Activated CD4-positive, alpha-beta memory T cell treated with anti-CD3 and anti-CD28 coated beads, Interleukin-2, amount 10 ng/mL, durations not matched to agents 7 days and 5 days (primary cell): ENCODE measurements at regions not wholly inside any gene's neighbourhood (a gene's known extent, or its start where the extent isn't known, plus 50 kb on each side); places are given as distances from the start of the nearest gene placed in this dataset.
"Not testable (repeated sequence)": the region's sequence is repeated elsewhere in the genome, so short reads cannot be mapped to it uniquely, and the experiment has no call there.

Experiments
- CTCF ChIA-PET: fragments of 350-600 bp; sonication (Branson Sonifier 250); formaldehyde crosslinking; loops from one replicate; lab custom pipeline; 2021; ENCODE audit warnings: antibody characterized with exemption, inconsistent platforms; lab: Charles Lee
- POLR2A ChIA-PET: fragments of 350-600 bp; sonication (Branson Sonifier 250); formaldehyde crosslinking; loops from one replicate; lab custom pipeline; 2021; ENCODE audit warnings: antibody characterized with exemption; lab: Charles Lee
- DNase-seq: peaks from one replicate; pipeline ENCODE4 v3.0.0-alpha.2; 2020
- H3K27ac Mint-ChIP-seq: one replicate; pipeline ENCODE4 v1.8.0; 2021; ENCODE audit warnings: mild to moderate bottlenecking, mixed read lengths
- H3K27me3 Mint-ChIP-seq: one replicate; pipeline ENCODE4 v1.8.0; 2021; ENCODE audit warnings: mixed read lengths
- H3K36me3 Mint-ChIP-seq: one replicate; pipeline ENCODE4 v1.8.0; 2021; ENCODE audit warnings: low read depth, mixed read lengths
- H3K4me1 Mint-ChIP-seq: one replicate; pipeline ENCODE4 v1.8.0; 2021; ENCODE audit warnings: mixed read lengths
- H3K4me3 Mint-ChIP-seq: one replicate; pipeline ENCODE4 v1.8.0; 2021; ENCODE audit warnings: mild to moderate bottlenecking, mixed read lengths
- H3K9me3 Mint-ChIP-seq: one replicate; pipeline ENCODE4 v1.8.0; 2021; ENCODE audit warnings: mixed read lengths

DNA sequence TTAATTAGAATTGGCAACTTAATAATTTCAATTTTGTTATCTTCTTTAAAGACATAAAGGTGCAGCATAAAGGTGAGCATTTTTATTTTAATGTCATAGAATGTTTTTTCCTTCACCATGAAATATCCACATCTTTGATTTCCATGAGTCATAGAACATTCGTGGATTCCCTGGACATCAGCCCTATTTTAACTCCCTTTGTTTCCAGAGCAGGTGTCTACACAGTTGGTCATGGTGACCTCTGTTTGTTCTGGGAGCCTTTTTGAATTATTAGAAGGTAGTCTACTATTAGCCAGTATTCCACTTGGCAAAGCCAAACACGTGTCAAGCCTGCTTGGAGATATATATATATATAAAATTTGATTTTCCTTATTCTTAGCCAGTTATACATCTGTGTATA lies 572.9 kb downstream of the LTN1 start:
- no peak for DNase-seq
- POLR2A ChIA-PET, result no interaction called here
- H3K27ac Mint-ChIP-seq, result no peak overlapping the region
- CTCF ChIA-PET, result no interaction called here
- H3K27me3 Mint-ChIP-seq, result no peaks in the 10 kb centered on the region
- no peaks in the 10 kb centered on the region for H3K36me3 Mint-ChIP-seq
- H3K9me3 Mint-ChIP-seq, result no peaks in the 10 kb centered on the region
- no peaks in the 10 kb centered on the region for H3K4me1 Mint-ChIP-seq
- H3K4me3 Mint-ChIP-seq, result no peak overlapping the region

DNA sequence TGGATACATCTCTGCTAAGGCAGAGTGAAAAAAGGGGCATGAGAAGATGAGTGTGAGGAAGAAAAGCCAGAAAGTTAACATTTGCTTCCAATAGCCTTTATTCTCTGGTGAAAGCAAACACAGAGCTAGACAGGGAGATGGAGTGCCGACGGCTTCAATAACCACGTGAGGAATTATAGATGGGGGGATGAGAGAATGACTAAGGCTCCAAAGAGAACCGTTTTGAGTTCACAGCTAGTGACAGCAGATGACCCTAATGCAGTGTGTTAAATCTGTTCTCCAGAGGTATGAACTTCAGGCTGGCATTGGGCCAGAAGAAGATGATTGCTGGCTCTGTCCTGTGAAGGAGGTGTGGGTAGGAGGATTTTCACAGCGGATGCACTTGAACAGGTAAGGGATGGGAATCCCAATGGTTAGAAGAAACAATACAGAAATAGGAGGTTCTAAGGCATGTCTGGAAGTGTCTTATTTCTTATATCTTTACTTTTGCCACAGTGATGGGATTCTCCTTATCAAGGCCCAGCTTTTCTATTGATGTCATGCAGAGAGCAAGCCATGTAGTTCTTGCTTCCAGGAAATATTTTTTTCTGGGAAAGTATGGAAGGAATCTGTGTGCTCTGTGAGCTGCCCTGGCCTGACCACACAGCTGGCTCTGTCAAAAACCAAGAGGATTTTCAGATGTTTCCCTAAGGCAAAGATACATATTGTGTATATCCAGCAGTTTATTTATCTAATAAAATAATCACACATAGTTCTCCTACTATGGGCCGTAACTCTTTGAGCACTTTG lies 573.8 kb downstream of the LTN1 start:
- POLR2A ChIA-PET, result no interaction called here
- CTCF ChIA-PET, result no interaction called here

GRCh38 chr21:28410256-28410655 lies 582.4 kb downstream of the LTN1 start:
- Mint-ChIP-seq H3K9me3 (no peaks in the 10 kb centered on the region), H3K27me3 (no peaks in the 10 kb centered on the region), H3K4me3 (no peak overlapping the region), H3K4me1 (no peaks in the 10 kb centered on the region), H3K27ac (no peak overlapping the region), H3K36me3 (no peaks in the 10 kb centered on the region)
- DNase-seq, result no peak
- POLR2A ChIA-PET, result no interaction called here
- CTCF ChIA-PET, result no interaction called here

More for the DNA sequence above, 573.8 kb downstream of the LTN1 start:
- no peak overlapping the region for H3K27ac Mint-ChIP-seq
- H3K27me3 Mint-ChIP-seq, result no peaks in the 10 kb centered on the region
- H3K4me1 Mint-ChIP-seq, result no peaks in the 10 kb centered on the region
- no peaks in the 10 kb centered on the region for H3K9me3 Mint-ChIP-seq
- no peak for DNase-seq
- no peak overlapping the region for H3K4me3 Mint-ChIP-seq
- no peaks in the 10 kb centered on the region for H3K36me3 Mint-ChIP-seq

GRCh38 chr21:28402616-28402989 lies 590.1 kb downstream of the LTN1 start:
- CTCF ChIA-PET, result no interaction called here
- no peak overlapping the region for H3K27ac Mint-ChIP-seq
- DNase-seq, result no peak
- POLR2A ChIA-PET, result no interaction called here
- peaks cover 2% of the 10 kb centered on the region for H3K9me3 Mint-ChIP-seq
- H3K4me1 Mint-ChIP-seq, result no peaks in the 10 kb centered on the region
- no peak overlapping the region for H3K4me3 Mint-ChIP-seq
- H3K27me3 Mint-ChIP-seq, result peaks cover 2% of the 10 kb centered on the region
- no peaks in the 10 kb centered on the region for H3K36me3 Mint-ChIP-seq

GRCh38 chr21:28397040-28397439 lies 595.6 kb downstream of the LTN1 start:
- Mint-ChIP-seq H3K4me1 (no peaks in the 10 kb centered on the region), H3K27ac (no peak overlapping the region), H3K9me3 (peaks cover 3% of the 10 kb centered on the region), H3K4me3 (no peak overlapping the region), H3K36me3 (no peaks in the 10 kb centered on the region), H3K27me3 (peaks cover 2% of the 10 kb centered on the region)
- ChIA-PET POLR2A (no interaction called here), CTCF (no interaction called here)
- DNase-seq, result no peak

- Mint-ChIP-seq H3K27ac (no peak overlapping the region), H3K36me3 (no peaks in the 10 kb centered on the region), H3K4me1 (no peaks in the 10 kb centered on the region), H3K4me3 (no peak overlapping the region), H3K9me3 (peaks cover 3% of the 10 kb centered on the region), H3K27me3 (peaks cover 2% of the 10 kb centered on the region)
- CTCF ChIA-PET, result no interaction called here
- POLR2A ChIA-PET, result no interaction called here
- no peak for DNase-seq
Measured at GRCh38 chr21:28396421-28396820, 596.3 kb downstream of the LTN1 start.

DNA sequence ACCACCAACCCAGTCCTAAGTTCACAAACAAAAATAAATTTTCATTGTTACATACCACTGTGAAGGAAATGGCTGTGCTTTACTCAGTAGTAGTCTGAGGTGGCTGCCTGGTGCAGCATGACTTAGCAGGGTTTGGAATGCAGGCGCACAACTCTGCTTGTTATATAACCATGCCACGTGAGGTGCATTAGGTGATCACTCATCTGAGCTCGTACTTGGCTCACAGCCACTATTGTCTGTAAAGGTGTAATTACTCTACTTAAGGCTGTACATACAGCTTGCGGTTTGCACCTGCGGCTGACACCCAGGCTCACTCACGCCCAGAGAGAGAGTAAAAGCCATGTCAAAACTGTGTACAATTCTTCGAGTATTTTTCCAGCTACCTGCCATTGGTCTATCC lies 599.4 kb downstream of the LTN1 start:
- Mint-ChIP-seq H3K27me3 (peaks cover 2% of the 10 kb centered on the region), H3K9me3 (peaks cover 3% of the 10 kb centered on the region), H3K36me3 (no peaks in the 10 kb centered on the region), H3K4me1 (no peaks in the 10 kb centered on the region), H3K27ac (no peak overlapping the region), H3K4me3 (no peak overlapping the region)
- POLR2A ChIA-PET, result no interaction called here
- DNase-seq, result no peak
- CTCF ChIA-PET, result no interaction called here

DNA sequence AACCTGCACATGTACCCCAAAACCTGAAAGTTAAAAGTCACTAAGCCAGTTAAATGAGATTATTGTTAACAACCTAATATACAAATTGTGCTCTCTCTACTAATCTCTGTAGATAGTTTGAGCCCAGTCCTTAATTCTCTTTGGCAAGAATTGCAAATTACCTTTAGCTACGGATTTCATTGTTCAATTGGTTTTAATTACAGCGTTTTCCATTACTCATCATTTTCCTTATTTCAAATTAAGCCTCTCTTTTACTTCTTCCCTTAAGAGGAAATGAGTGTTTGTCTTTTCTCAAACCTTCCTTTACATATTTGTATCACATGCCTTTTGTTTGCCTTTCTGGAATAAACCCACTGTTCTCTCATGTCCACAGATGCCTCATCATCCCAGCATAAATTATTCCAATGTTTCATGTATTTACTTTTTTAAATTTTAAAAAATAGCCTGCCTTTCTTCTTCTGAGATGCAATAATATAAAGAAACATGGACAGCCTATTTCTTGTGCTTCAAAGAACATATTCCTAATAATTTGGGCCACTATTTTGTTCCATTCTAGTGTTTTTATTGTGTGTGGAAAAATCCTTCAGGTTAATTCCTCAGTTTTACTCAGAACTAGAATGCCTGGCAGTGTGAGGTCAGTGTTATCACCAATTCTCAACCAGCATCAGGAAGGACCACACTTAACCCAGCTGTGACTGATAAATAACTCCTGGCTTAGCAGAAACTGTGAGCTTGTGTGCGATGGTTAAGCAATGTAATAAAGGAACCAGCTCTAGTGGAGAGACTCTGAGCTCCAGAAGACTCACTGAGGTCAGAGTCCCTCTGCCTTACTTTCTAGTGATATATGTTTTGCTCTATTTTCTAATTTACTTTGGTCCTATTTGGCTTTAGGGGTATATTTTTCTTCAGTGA lies 600.5 kb downstream of the LTN1 start:
- CTCF ChIA-PET, result no interaction called here
- H3K4me3 Mint-ChIP-seq, result no peak overlapping the region
- no peaks in the 10 kb centered on the region for H3K36me3 Mint-ChIP-seq
- no peak for DNase-seq
- H3K27me3 Mint-ChIP-seq, result no peaks in the 10 kb centered on the region
- no peaks in the 10 kb centered on the region for H3K9me3 Mint-ChIP-seq
- POLR2A ChIA-PET, result no interaction called here
- no peaks in the 10 kb centered on the region for H3K4me1 Mint-ChIP-seq
- no peak overlapping the region for H3K27ac Mint-ChIP-seq

- no peak for DNase-seq
- no peaks in the 10 kb centered on the region for H3K36me3 Mint-ChIP-seq
- H3K27ac Mint-ChIP-seq, result no peak overlapping the region
- no peaks in the 10 kb centered on the region for H3K27me3 Mint-ChIP-seq
- no peak overlapping the region for H3K4me3 Mint-ChIP-seq
- H3K4me1 Mint-ChIP-seq, result no peaks in the 10 kb centered on the region
- ChIA-PET CTCF (no interaction called here), POLR2A (no interaction called here)
- H3K9me3 Mint-ChIP-seq, result no peaks in the 10 kb centered on the region
Measured at GRCh38 chr21:28387220-28387619, 605.5 kb downstream of the LTN1 start.

- POLR2A ChIA-PET, result no interaction called here
Measured at GRCh38 chr21:28385845-28386244, 606.8 kb downstream of the LTN1 start.

GRCh38 chr21:28381000-28381745 lies 611.5 kb downstream of the LTN1 start:
- H3K9me3 Mint-ChIP-seq, CTCF ChIA-PET, H3K36me3 Mint-ChIP-seq, H3K4me3 Mint-ChIP-seq, H3K27me3 Mint-ChIP-seq, DNase-seq, H3K4me1 Mint-ChIP-seq, POLR2A ChIA-PET, H3K27ac Mint-ChIP-seq: not testable (repeated sequence)

More at GRCh38 chr21:28385845-28386244, 606.8 kb downstream of the LTN1 start:
- no peak for DNase-seq
- CTCF ChIA-PET, result no interaction called here
- no peak overlapping the region for H3K4me3 Mint-ChIP-seq
- H3K9me3 Mint-ChIP-seq, result no peaks in the 10 kb centered on the region
- H3K36me3 Mint-ChIP-seq, result no peaks in the 10 kb centered on the region
- H3K4me1 Mint-ChIP-seq, result no peaks in the 10 kb centered on the region
- H3K27me3 Mint-ChIP-seq, result no peaks in the 10 kb centered on the region
- no peak overlapping the region for H3K27ac Mint-ChIP-seq

- DNase-seq, result no peak
- no peaks in the 10 kb centered on the region for H3K27me3 Mint-ChIP-seq
- no peak overlapping the region for H3K4me3 Mint-ChIP-seq
- no peaks in the 10 kb centered on the region for H3K36me3 Mint-ChIP-seq
- no peaks in the 10 kb centered on the region for H3K4me1 Mint-ChIP-seq
- H3K27ac Mint-ChIP-seq, result no peak overlapping the region
- ChIA-PET CTCF (no interaction called here), POLR2A (no interaction called here)
- H3K9me3 Mint-ChIP-seq, result no peaks in the 10 kb centered on the region
Measured at GRCh38 chr21:28380241-28380640, 612.4 kb downstream of the LTN1 start.

DNA sequence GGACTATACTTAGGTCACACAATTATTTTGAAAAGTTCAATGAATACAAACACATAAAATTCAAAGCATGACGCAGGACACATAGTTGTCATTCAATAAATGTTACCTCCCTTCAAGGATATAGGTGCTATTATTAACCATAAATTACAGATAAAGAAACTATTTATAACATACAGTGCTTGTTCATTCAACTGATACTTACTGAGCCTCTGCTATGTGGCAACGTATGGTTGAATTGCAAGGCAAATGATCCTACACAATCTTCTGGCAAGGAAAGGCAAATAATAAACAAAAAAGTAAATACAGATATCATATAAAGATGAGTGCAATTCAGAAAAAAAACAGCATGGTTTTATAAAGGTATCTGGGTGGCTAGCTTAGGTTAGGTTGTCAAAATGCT lies 614.7 kb downstream of the LTN1 start:
- POLR2A ChIA-PET, result no interaction called here
- Mint-ChIP-seq H3K4me1 (no peaks in the 10 kb centered on the region), H3K9me3 (no peaks in the 10 kb centered on the region), H3K27ac (no peak overlapping the region), H3K27me3 (no peaks in the 10 kb centered on the region), H3K36me3 (no peaks in the 10 kb centered on the region), H3K4me3 (no peak overlapping the region)
- DNase-seq, result no peak
- CTCF ChIA-PET, result no interaction called here
